HepG2 (cell line): ENCODE measurements at regions not wholly inside any gene's neighbourhood (a gene's known extent, or its start where the extent isn't known, plus 50 kb on each side); places are given as distances from the start of the nearest gene placed in this dataset.

ENCODE experiments used
- ATAC-seq: fragments of 200-7000 bp; cut with Tn5 transposase; 3 replicates; pipeline ENCODE4 v1.9.1; 2020; ENCODE audit warnings: mild to moderate bottlenecking, moderate library complexity
- BruUV-seq: library from RNA; stranded (reverse); fragments of 400-500 nt; replicated peaks from 2 replicates; lab custom pipeline; 2021; lab: Mats Ljungman, UMichigan
- CTCF ChIA-PET: fragments of 300-600 bp; formaldehyde crosslinking; extraction: SDS; loops from one replicate; lab custom pipeline; 2021; ENCODE audit warnings: low total read pairs, inconsistent platforms, low intra/inter-chr PET ratio; lab: Yijun Ruan, JAX
- POLR2A ChIA-PET: fragments of 350-600 bp; sonication (Branson Sonifier 250); formaldehyde crosslinking; loops from one replicate; lab custom pipeline; 2020; ENCODE audit warnings: antibody characterized with exemption, inconsistent platforms; lab: Yijun Ruan, JAX
- DNase-seq: peaks from one replicate; pipeline ENCODE4 v3.0.0-alpha.2; 2015; ENCODE audit warnings: low spot score
- FAIRE-seq: peaks from 3 replicates; lab custom pipeline; 2011; peaks lifted over from hg19 to GRCh38; lab: Jason Lieb, UNC
- H2AFZ ChIP-seq: one replicate; pipeline ENCODE4 v1.6.1; 2011; ENCODE audit warnings: low read length, inconsistent platforms
- H3K27ac ChIP-seq: fragments of 300-600 bp; 3 replicates; pipeline ENCODE4 v1.8.0; 2011; ENCODE audit warnings: mixed run types, mild to moderate bottlenecking, mixed read lengths, low read length, inconsistent platforms; ENCODE audit not compliant: insufficient read depth; ENCODE audit errors: extremely low read length
- H3K27me3 ChIP-seq, 2 experiments: fragments of 200-600 bp in 1 of 2; 2 replicates in 1 of 2; 3 replicates in 1 of 2; pipeline versions ENCODE4 v1.6.0 to v1.8.0; 2011; ENCODE audit warnings: low read length in 2 of 2, mild to moderate bottlenecking in 2 of 2, moderate library complexity in 2 of 2, inconsistent platforms in 1 of 2; ENCODE audit not compliant: insufficient read depth in 2 of 2, control insufficient read depth in 1 of 2
- H3K36me3 ChIP-seq, 2 experiments: fragments of 200-600 bp in 1 of 2; replicated peaks in 1 of 2; 2 replicates in 1 of 2; 3 replicates in 1 of 2; pipeline versions ENCODE4 v1.5.1 to v1.8.0; 2011; ENCODE audit warnings: low read length in 2 of 2, inconsistent platforms in 1 of 2; ENCODE audit not compliant: insufficient read depth in 2 of 2, control insufficient read depth in 1 of 2
- H3K4me1 ChIP-seq: 2 replicates; pipeline ENCODE4 v1.5.1; 2012; ENCODE audit warnings: low read length, inconsistent platforms; ENCODE audit not compliant: insufficient read depth
- H3K4me2 ChIP-seq: 2 replicates; pipeline ENCODE4 v1.6.0; 2011; ENCODE audit warnings: low read depth, low read length, inconsistent platforms
- H3K4me3 ChIP-seq, 3 experiments: fragments of 200-600 bp in 1 of 3; sonication (generic), shearing (Covaris generic) in 1 of 3; replicated peaks in 1 of 3; 2 replicates each; pipeline ENCODE4 v1.5.1; 2011 to 2016; ENCODE audit warnings: low read length in 3 of 3, inconsistent platforms in 2 of 3, low read depth in 2 of 3, mild to moderate bottlenecking in 2 of 3, control low read depth in 1 of 3, mixed read lengths in 1 of 3; ENCODE audit not compliant: insufficient read depth in 1 of 3
- H3K79me2 ChIP-seq: one replicate; pipeline ENCODE4 v1.6.1; 2011; ENCODE audit warnings: low read length, inconsistent platforms; ENCODE audit not compliant: insufficient read depth
- H3K9ac ChIP-seq: 2 replicates; pipeline ENCODE4 v1.6.0; 2011; ENCODE audit warnings: mild to moderate bottlenecking, low read depth, low read length, inconsistent platforms; ENCODE audit not compliant: insufficient read depth
- H3K9me3 ChIP-seq: 2 replicates; pipeline ENCODE4 v1.5.1; 2012; ENCODE audit warnings: mild to moderate bottlenecking, low read length
- H4K20me1 ChIP-seq: 2 replicates; pipeline ENCODE4 v1.6.0; 2011; ENCODE audit warnings: inconsistent platforms, mild to moderate bottlenecking, low read length, moderate library complexity; ENCODE audit not compliant: insufficient read depth
- BCL6 ChIP-seq: IDR thresholded peaks from 2 replicates; pipeline ENCODE4 v1.6.1; 2016; ENCODE audit warnings: missing genetic modification reagents, missing compliant biosample characterization
- CREM ChIP-seq, 2 experiments: sonication (generic) in 1 of 2; formaldehyde crosslinking in 1 of 2; IDR thresholded peaks; 2 replicates each; pipeline versions ENCODE4 v1.4.0 to v1.6.1; 2016 to 2020; ENCODE audit warnings: antibody characterized with exemption in 1 of 2, mild to moderate bottlenecking in 1 of 2, missing genetic modification reagents in 1 of 2
- TCF12 ChIP-seq, 2 experiments: fragments of 450-650 bp in 1 of 2; sonication (generic) in 1 of 2; formaldehyde crosslinking in 1 of 2; IDR thresholded peaks; 2 replicates each; pipeline versions ENCODE4 v1.6.1 to v1.8.0; 2017 to 2022; ENCODE audit warnings: antibody characterized with exemption in 1 of 2, mild to moderate bottlenecking in 1 of 2, missing genetic modification reagents in 1 of 2, moderate library complexity in 1 of 2
- ZBTB1 ChIP-seq: sonication (generic); formaldehyde crosslinking; IDR thresholded peaks from 2 replicates; pipeline ENCODE4 v1.4.0; 2020; ENCODE audit warnings: missing genetic modification reagents, borderline replicate concordance
- ZBTB38 ChIP-seq: sonication (generic); formaldehyde crosslinking; IDR thresholded peaks from 2 replicates; pipeline ENCODE4 v1.5.1; 2020; ENCODE audit warnings: mild to moderate bottlenecking, missing genetic modification reagents
- ZNF263 ChIP-seq: sonication (generic); formaldehyde crosslinking; IDR thresholded peaks from 2 replicates; pipeline ENCODE4 v1.4.0; 2020; ENCODE audit warnings: missing genetic modification reagents
- ZNF564 ChIP-seq: sonication (generic); formaldehyde crosslinking; IDR thresholded peaks from 2 replicates; pipeline ENCODE4 v1.8.1; 2023; ENCODE audit warnings: mild to moderate bottlenecking, missing genetic modification reagents
- ZNF703 ChIP-seq: sonication (generic); formaldehyde crosslinking; IDR thresholded peaks from 2 replicates; pipeline ENCODE4 v1.5.1; 2020; ENCODE audit warnings: missing genetic modification reagents, mild to moderate bottlenecking, moderate library complexity, borderline replicate concordance
- WGBS: methylation state at CpG from one replicate; pipeline ENCODE4 v1.1.6; 2017; ENCODE audit warnings: low lambda C conversion rate; 5-methylcytosine and 5-hydroxymethylcytosine counted together
- in situ Hi-C: cut with HindIII; loops from 2 replicates; pipeline ENCODE4 v1.10.0; 2017; ENCODE audit warnings: low pct_unique_long_range_greater_than_20kb; ENCODE audit not compliant: extremely low pct_ligation_motif_present
- intact Hi-C: fragments of 100-400 bp; cut with micrococcal nuclease; formaldehyde crosslinking; loops from one replicate; pipeline ENCODE4 v1.10.0; 2022; ENCODE audit not compliant: unreplicated experiment
- TF ChIP-seq, protein P1 (sequence below): sonication (generic); formaldehyde crosslinking; IDR thresholded peaks from 2 replicates; pipeline ENCODE4 v1.4.0; 2020; ENCODE audit warnings: mild to moderate bottlenecking, missing genetic modification reagents, borderline replicate concordance
- TF ChIP-seq, protein P2 (sequence below): sonication (generic); formaldehyde crosslinking; IDR thresholded peaks from 2 replicates; pipeline ENCODE4 v1.4.0; 2020; ENCODE audit warnings: missing genetic modification reagents, borderline replicate concordance

DNA sequence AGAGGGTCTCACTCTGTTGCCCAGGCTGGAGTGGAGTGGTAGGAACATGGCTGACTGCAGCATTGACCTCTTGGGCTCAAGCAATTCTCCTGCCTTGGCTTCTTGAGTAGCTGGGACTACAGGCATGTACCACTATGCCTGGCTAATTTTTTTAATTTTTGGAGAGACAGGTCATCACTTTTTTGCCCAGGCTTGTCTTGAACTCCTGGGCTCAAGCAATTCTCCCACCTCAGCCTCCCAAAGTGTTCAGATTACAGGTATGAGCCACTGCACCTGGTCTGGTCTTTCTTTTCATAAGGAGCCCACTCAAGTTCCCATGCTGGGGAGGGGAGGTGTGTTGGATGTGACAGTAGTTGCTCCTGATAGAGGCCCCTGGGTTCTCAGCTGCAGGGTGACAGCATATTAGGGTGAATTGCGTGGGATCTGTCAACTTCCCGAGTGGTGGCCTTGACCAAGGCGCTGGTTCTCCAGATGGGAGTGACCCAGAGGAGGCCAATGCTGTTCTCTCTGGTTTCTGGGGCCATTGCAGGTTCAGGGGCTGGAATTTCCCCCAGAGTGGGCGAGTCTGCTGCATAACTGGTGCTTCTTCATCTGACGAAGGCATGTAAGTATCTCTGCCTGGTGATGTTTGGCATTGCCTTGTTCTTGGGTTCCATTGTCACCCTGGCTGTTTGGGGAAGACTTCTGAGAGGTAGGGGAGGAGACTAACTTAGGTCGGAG is 52.4 kb upstream of the ESRRB start:
- no peak overlapping the region for H3K4me3 ChIP-seq

DNA sequence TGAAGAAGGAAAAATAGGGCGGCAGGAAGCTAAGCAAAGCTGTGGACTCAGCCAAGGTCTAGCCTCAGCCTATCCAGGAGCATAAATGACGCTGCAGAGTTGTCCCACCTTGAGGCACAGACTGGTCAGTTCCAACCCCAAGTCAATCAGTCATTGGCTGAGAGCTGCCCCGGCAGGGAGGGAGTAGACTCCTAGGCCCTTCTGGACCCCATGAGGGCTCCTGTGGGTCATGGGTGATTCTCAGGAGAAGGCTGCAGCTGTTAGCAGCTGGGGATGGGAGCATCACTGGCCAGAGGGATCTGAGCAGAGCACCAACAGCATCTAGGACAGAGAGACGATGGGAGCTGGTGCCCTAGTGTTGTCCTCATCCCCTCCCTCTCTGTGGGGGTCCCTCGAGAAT is 51.8 kb upstream of the ESRRB start:
- intact Hi-C loops (no loop called here), in situ Hi-C loops (no loop called here)
- WGBS: 64% methylated on average over 4 of the region's 5 CpGs
- Histone ChIP-seq H3K9me3 (no peaks in the 10 kb centered on the region), H4K20me1 (no peaks in the 10 kb centered on the region), H3K4me1 (peaks cover 10% of the 10 kb centered on the region), H3K79me2 (no peaks in the 10 kb centered on the region), H3K27me3 (no peaks in the 10 kb centered on the region), H3K4me3 (no peak overlapping the region), H3K4me2 (no peak overlapping the region), H3K36me3 (no peaks in the 10 kb centered on the region), H2AFZ (no peak overlapping the region), H3K27ac (no peak overlapping the region), H3K9ac (no peak overlapping the region)
- DNase-seq (no peak), FAIRE-seq (no peak), ATAC-seq (no peak)
- ChIA-PET CTCF (no interaction called here), POLR2A (no interaction called here)
- BruUV-seq: no TSS peak
- TF ChIP-seq ZNF703 (no peak), ZNF564 (no peak), ZBTB38 (no peak), BCL6 (CRISPR knock-in tag) (no peak), TCF12 (IDR thresholded peaks at IDR 0.05) (no peak), TCF12 (CRISPR knock-in tag; IDR thresholded peaks at IDR 0.05) (no peak), CREM (IDR thresholded peaks at IDR 0.05) (no peak), CREM (CRISPR knock-in tag; IDR thresholded peaks at IDR 0.05) (no peak)
- TF ChIP-seq, protein P1, sequence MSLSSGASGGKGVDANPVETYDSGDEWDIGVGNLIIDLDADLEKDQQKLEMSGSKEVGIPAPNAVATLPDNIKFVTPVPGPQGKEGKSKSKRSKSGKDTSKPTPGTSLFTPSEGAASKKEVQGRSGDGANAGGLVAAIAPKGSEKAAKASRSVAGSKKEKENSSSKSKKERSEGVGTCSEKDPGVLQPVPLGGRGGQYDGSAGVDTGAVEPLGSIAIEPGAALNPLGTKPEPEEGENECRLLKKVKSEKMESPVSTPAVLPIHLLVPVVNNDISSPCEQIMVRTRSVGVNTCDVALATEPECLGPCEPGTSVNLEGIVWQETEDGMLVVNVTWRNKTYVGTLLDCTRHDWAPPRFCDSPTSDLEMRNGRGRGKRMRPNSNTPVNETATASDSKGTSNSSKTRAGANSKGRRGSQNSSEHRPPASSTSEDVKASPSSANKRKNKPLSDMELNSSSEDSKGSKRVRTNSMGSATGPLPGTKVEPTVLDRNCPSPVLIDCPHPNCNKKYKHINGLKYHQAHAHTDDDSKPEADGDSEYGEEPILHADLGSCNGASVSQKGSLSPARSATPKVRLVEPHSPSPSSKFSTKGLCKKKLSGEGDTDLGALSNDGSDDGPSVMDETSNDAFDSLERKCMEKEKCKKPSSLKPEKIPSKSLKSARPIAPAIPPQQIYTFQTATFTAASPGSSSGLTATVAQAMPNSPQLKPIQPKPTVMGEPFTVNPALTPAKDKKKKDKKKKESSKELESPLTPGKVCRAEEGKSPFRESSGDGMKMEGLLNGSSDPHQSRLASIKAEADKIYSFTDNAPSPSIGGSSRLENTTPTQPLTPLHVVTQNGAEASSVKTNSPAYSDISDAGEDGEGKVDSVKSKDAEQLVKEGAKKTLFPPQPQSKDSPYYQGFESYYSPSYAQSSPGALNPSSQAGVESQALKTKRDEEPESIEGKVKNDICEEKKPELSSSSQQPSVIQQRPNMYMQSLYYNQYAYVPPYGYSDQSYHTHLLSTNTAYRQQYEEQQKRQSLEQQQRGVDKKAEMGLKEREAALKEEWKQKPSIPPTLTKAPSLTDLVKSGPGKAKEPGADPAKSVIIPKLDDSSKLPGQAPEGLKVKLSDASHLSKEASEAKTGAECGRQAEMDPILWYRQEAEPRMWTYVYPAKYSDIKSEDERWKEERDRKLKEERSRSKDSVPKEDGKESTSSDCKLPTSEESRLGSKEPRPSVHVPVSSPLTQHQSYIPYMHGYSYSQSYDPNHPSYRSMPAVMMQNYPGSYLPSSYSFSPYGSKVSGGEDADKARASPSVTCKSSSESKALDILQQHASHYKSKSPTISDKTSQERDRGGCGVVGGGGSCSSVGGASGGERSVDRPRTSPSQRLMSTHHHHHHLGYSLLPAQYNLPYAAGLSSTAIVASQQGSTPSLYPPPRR: no peak
- TF ChIP-seq, protein P2, sequence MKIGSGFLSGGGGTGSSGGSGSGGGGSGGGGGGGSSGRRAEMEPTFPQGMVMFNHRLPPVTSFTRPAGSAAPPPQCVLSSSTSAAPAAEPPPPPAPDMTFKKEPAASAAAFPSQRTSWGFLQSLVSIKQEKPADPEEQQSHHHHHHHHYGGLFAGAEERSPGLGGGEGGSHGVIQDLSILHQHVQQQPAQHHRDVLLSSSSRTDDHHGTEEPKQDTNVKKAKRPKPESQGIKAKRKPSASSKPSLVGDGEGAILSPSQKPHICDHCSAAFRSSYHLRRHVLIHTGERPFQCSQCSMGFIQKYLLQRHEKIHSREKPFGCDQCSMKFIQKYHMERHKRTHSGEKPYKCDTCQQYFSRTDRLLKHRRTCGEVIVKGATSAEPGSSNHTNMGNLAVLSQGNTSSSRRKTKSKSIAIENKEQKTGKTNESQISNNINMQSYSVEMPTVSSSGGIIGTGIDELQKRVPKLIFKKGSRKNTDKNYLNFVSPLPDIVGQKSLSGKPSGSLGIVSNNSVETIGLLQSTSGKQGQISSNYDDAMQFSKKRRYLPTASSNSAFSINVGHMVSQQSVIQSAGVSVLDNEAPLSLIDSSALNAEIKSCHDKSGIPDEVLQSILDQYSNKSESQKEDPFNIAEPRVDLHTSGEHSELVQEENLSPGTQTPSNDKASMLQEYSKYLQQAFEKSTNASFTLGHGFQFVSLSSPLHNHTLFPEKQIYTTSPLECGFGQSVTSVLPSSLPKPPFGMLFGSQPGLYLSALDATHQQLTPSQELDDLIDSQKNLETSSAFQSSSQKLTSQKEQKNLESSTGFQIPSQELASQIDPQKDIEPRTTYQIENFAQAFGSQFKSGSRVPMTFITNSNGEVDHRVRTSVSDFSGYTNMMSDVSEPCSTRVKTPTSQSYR: no peak

More for the DNA sequence above, 52.4 kb upstream of the ESRRB start:
- no peaks in the 10 kb centered on the region for H3K36me3 ChIP-seq
- H3K27me3 ChIP-seq: no peaks in the 10 kb centered on the region
- no peak overlapping the region for H2AFZ ChIP-seq
- no TSS peak for BruUV-seq
- H3K9ac ChIP-seq: no peak overlapping the region
- FAIRE-seq (no peak), DNase-seq (no peak), ATAC-seq (no peak)
- WGBS: 59% methylated on average over 6 of the region's 6 CpGs
- H3K4me2 ChIP-seq: no peak overlapping the region
- peaks cover 4% of the 10 kb centered on the region for H3K4me1 ChIP-seq
- in situ Hi-C loops (no loop called here), intact Hi-C loops (no loop called here)
- no peaks in the 10 kb centered on the region for H3K9me3 ChIP-seq
- ChIA-PET CTCF (no interaction called here), POLR2A (no interaction called here)
- H3K79me2 ChIP-seq: no peaks in the 10 kb centered on the region
- TF ChIP-seq ZBTB1 (CRISPR knock-in tag) (no peak), CREM (IDR thresholded peaks at IDR 0.05) (no peak), CREM (CRISPR knock-in tag; IDR thresholded peaks at IDR 0.05) (no peak), ZNF263 (no peak)
- no peaks in the 10 kb centered on the region for H4K20me1 ChIP-seq
- H3K27ac ChIP-seq: no peak overlapping the region
